GM12878 (cell line): ENCODE measurements at regions not wholly inside any gene's neighbourhood (a gene's known extent, or its start where the extent isn't known, plus 50 kb on each side); places are given as distances from the start of the nearest gene placed in this dataset.

Experiments
- ATAC-seq: fragments of 200-7000 bp; cut with Tn5 transposase; 3 replicates; pipeline ENCODE4 v1.9.1; 2020; ENCODE audit warnings: mild to moderate bottlenecking, moderate library complexity
- BruUV-seq: library from RNA; stranded (reverse); fragments of 400-500 nt; replicated peaks from 2 replicates; lab custom pipeline; 2021; lab: Mats Ljungman, UMichigan
- CTCF ChIA-PET: fragments of 300-600 bp; sonication (Branson Sonifier 250); formaldehyde crosslinking; extraction: SDS; loops from one replicate; lab custom pipeline; 2021; ENCODE audit warnings: inconsistent platforms; lab: Yijun Ruan, JAX
- POLR2A ChIA-PET: fragments of 350-600 bp; formaldehyde crosslinking; extraction: SDS; loops from one replicate; lab custom pipeline; 2021; ENCODE audit warnings: inconsistent platforms; lab: Charles Lee
- RAD21 ChIA-PET: fragments of 300-600 bp; sonication (Branson Sonifier 250); formaldehyde crosslinking; loops from one replicate; lab custom pipeline; 2023; ENCODE audit warnings: antibody characterized with exemption; ENCODE audit not compliant: unreplicated experiment; lab: Charles Lee
- SMC1A ChIA-PET: fragments of 300-600 bp; sonication (Branson Sonifier 250); formaldehyde crosslinking; loops from one replicate; lab custom pipeline; 2023; ENCODE audit not compliant: unreplicated experiment, uncharacterized antibody; lab: Charles Lee
- DNase-seq: peaks from one replicate; pipeline ENCODE4 v3.0.0-alpha.2; 2011; ENCODE audit warnings: low read depth, low spot score
- FAIRE-seq: peaks from 3 replicates; lab custom pipeline; 2011; peaks lifted over from hg19 to GRCh38; lab: Jason Lieb, UNC
- H2AFZ ChIP-seq: 2 replicates; pipeline ENCODE4 v1.6.0; 2011; ENCODE audit warnings: low read depth, low read length, control low read depth; ENCODE audit not compliant: control insufficient read depth
- H3K27ac ChIP-seq: 2 replicates; pipeline ENCODE4 v1.5.1; 2011; ENCODE audit warnings: control low read depth; ENCODE audit not compliant: control insufficient read depth, insufficient read depth
- H3K27me3 ChIP-seq, 2 experiments: replicated peaks in 1 of 2; 2 replicates each; pipeline versions ENCODE4 v1.6.0 to v1.6.1; 2011; ENCODE audit warnings: low read length in 1 of 2; ENCODE audit not compliant: control insufficient read depth in 2 of 2, insufficient read depth in 2 of 2
- H3K36me3 ChIP-seq, 2 experiments: 2 replicates each; pipeline ENCODE4 v1.5.1; 2011; ENCODE audit warnings: low read length in 1 of 2; ENCODE audit not compliant: control insufficient read depth in 2 of 2, insufficient read depth in 2 of 2
- H3K4me1 ChIP-seq: 2 replicates; pipeline ENCODE4 v1.6.1; 2011; ENCODE audit warnings: mild to moderate bottlenecking, low read length, moderate library complexity, mixed read lengths; ENCODE audit not compliant: control insufficient read depth, insufficient read depth
- H3K4me2 ChIP-seq: 2 replicates; pipeline ENCODE4 v1.6.0; 2011; ENCODE audit warnings: control low read depth; ENCODE audit not compliant: control insufficient read depth, insufficient read depth
- H3K4me3 ChIP-seq: fragments of 200-600 bp; sonication (generic); 2 replicates; pipeline ENCODE4 v1.5.1; 2016
- H3K79me2 ChIP-seq: 2 replicates; pipeline ENCODE4 v1.6.0; 2011; ENCODE audit warnings: low read length; ENCODE audit not compliant: control insufficient read depth, insufficient read depth
- H3K9ac ChIP-seq: 2 replicates; pipeline ENCODE4 v1.8.0; 2011; ENCODE audit warnings: low read length, control low read depth, mixed read lengths; ENCODE audit not compliant: control insufficient read depth, insufficient read depth
- H3K9me3 ChIP-seq: replicated peaks from 3 replicates; pipeline ENCODE4 v1.5.1; 2011; ENCODE audit warnings: mild to moderate bottlenecking, low read length; ENCODE audit not compliant: control insufficient read depth, insufficient read depth
- H4K20me1 ChIP-seq: 2 replicates; pipeline ENCODE4 v1.6.0; 2011; ENCODE audit not compliant: control insufficient read depth, insufficient read depth
- CEBPB ChIP-seq, 2 experiments: fragments of 150-350 bp in 1 of 2; IDR thresholded peaks; 2 replicates each; pipeline ENCODE4 v1.6.1; 2012 to 2014; ENCODE audit warnings: low read depth in 2 of 2, low read length in 2 of 2, borderline replicate concordance in 1 of 2, inconsistent platforms in 1 of 2
- CREM ChIP-seq: IDR thresholded peaks from 2 replicates; pipeline ENCODE4 v1.6.1; 2014; ENCODE audit warnings: antibody characterized with exemption, low read depth
- ESRRA ChIP-seq: IDR thresholded peaks from 2 replicates; pipeline ENCODE4 v1.6.1; 2012; ENCODE audit warnings: mild to moderate bottlenecking, low read length, improper control_type of control experiment
- ETV6 ChIP-seq, 2 experiments: fragments of 450-650 bp in 1 of 2; IDR thresholded peaks in 1 of 2; conservative IDR thresholded peaks in 1 of 2; 2 replicates each; pipeline ENCODE4 v1.6.1; 2014; ENCODE audit warnings: antibody characterized with exemption in 1 of 2, borderline replicate concordance in 1 of 2, low read depth in 1 of 2, mild to moderate bottlenecking in 1 of 2, moderate library complexity in 1 of 2
- GATAD2B ChIP-seq: fragments of 450-650 bp; conservative IDR thresholded peaks from 2 replicates; pipeline ENCODE4 v1.6.1; 2017; ENCODE audit warnings: low read depth, mild to moderate bottlenecking, moderate library complexity
- MEF2B ChIP-seq: fragments of 450-650 bp; IDR thresholded peaks from 2 replicates; pipeline ENCODE4 v1.6.1; 2018; ENCODE audit warnings: mild to moderate bottlenecking, moderate library complexity; ENCODE audit not compliant: partially characterized antibody, poor library complexity, severe bottlenecking
- MXI1 ChIP-seq: fragments of 150-350 bp; IDR thresholded peaks from 2 replicates; pipeline ENCODE4 v1.6.1; 2011; ENCODE audit warnings: low read depth, mild to moderate bottlenecking, inconsistent platforms, low read length, improper control_type of control experiment
- NRF1 ChIP-seq: conservative IDR thresholded peaks from 2 replicates; pipeline ENCODE4 v1.6.1; 2011; ENCODE audit warnings: mild to moderate bottlenecking, low read depth, low read length, improper control_type of control experiment
- SMAD1 ChIP-seq: fragments of 450-650 bp; IDR thresholded peaks from 2 replicates; pipeline ENCODE4 v1.6.1; 2018; ENCODE audit warnings: mild to moderate bottlenecking, low read depth; ENCODE audit not compliant: partially characterized antibody
- SMARCA5 ChIP-seq: fragments of 450-650 bp; IDR thresholded peaks from 2 replicates; pipeline ENCODE4 v1.6.1; 2017; ENCODE audit warnings: mild to moderate bottlenecking
- SUPT20H ChIP-seq: IDR thresholded peaks from 2 replicates; pipeline ENCODE4 v1.6.1; 2011; ENCODE audit warnings: low read depth, mild to moderate bottlenecking, low read length, moderate library complexity, borderline replicate concordance; ENCODE audit not compliant: control insufficient read depth
- WRNIP1 ChIP-seq: IDR thresholded peaks from 2 replicates; pipeline ENCODE4 v1.6.1; 2011; ENCODE audit warnings: low read depth, low read length, improper control_type of control experiment, borderline replicate concordance
- WGBS: methylation state at CpG from one replicate; pipeline ENCODE4 v1.1.6; 2016; ENCODE audit warnings: low lambda C conversion rate; ENCODE audit not compliant: insufficient replicate concordance, insufficient coverage; ENCODE audit errors: missing lambda C conversion rate; 5-methylcytosine and 5-hydroxymethylcytosine counted together
- in situ Hi-C: fragments of 300-500 bp; cut with MboI; formaldehyde crosslinking; loops from 9 replicates; pipeline ENCODE4 v1.14.3; 2018; ENCODE audit warnings: mixed read lengths
- intact Hi-C: fragments of 100-400 bp; cut with micrococcal nuclease; formaldehyde crosslinking; loops from one replicate; pipeline ENCODE4 v1.14.2; 2022; ENCODE audit not compliant: unreplicated experiment
- TF ChIP-seq, protein P1 (sequence below): fragments of 450-650 bp; IDR thresholded peaks from 2 replicates; pipeline ENCODE4 v1.6.1; 2017; ENCODE audit warnings: low read depth, mild to moderate bottlenecking, moderate library complexity
- TF ChIP-seq, protein P2 (sequence below): IDR thresholded peaks from 2 replicates; pipeline ENCODE4 v1.6.1; 2012; ENCODE audit warnings: low read depth, low read length, improper control_type of control experiment

DNA sequence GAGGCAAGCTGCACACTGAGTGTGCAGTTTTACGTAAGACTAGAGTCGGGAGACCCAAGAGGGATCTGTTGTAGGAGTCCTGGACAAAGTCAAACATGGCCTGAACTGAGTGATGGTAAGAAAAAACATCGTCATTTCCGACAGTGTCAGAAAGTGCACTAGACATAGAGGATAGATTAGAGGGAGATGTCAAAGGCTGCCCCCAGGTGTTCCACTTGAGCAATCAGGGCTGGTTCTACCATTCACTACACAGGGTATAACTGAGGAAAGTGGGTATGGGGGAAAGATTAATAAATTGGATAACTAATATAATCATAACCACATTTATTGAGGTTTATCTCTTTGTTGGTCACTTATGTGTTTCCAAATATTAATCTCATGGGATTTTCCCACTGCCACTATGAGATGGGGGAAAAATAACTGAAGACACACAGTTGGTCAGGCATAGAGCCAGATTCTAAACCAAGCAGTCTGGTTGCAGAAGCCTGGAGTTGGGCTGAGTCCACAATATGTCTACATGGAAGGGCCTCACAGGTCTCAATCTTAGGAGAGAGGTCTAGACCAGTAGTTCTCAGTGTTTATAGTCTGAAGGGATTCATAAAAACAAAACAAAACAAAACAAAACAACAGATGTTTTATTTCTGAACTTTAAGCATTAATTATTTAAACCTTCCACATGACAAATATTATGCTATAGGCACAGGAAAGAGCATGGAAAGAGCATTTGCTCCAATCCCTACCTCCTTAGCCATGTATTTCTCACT is 766.5 kb downstream of the NTRK3 start:
- TF ChIP-seq ETV6 (conservative IDR thresholded peaks at IDR 0.05 in 1 of 2, IDR thresholded peaks at IDR 0.05 in 1 of 2; ENCODE audit: borderline replicate concordance in 1 of 2, low read depth in 1 of 2), result no peak
- no peak for TF ChIP-seq WRNIP1
- TF ChIP-seq, protein P1, sequence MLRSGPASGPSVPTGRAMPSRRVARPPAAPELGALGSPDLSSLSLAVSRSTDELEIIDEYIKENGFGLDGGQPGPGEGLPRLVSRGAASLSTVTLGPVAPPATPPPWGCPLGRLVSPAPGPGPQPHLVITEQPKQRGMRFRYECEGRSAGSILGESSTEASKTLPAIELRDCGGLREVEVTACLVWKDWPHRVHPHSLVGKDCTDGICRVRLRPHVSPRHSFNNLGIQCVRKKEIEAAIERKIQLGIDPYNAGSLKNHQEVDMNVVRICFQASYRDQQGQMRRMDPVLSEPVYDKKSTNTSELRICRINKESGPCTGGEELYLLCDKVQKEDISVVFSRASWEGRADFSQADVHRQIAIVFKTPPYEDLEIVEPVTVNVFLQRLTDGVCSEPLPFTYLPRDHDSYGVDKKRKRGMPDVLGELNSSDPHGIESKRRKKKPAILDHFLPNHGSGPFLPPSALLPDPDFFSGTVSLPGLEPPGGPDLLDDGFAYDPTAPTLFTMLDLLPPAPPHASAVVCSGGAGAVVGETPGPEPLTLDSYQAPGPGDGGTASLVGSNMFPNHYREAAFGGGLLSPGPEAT, result no peak
- TF ChIP-seq SMARCA5, result no peak
- TF ChIP-seq NRF1, result no peak
- TF ChIP-seq CREM, result no peak
- no peak for TF ChIP-seq MXI1
- TF ChIP-seq, protein P2, sequence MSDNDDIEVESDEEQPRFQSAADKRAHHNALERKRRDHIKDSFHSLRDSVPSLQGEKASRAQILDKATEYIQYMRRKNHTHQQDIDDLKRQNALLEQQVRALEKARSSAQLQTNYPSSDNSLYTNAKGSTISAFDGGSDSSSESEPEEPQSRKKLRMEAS, result no peak
- no peak for TF ChIP-seq SUPT20H
- TF ChIP-seq MEF2B, result no peak
- no peak for TF ChIP-seq CEBPB (IDR thresholded peaks at IDR 0.05; ENCODE audit: borderline replicate concordance in 1 of 2, low read depth in 2 of 2, low read length in 2 of 2)
- TF ChIP-seq ESRRA, result no peak
- no peak for TF ChIP-seq GATAD2B
- no peak for TF ChIP-seq SMAD1
- H3K27ac ChIP-seq, result no peak overlapping the region
- 0% methylated on average over 4 of the region's 4 CpGs for whole genome bisulfite sequencing
- POLR2A ChIA-PET, result no interaction called here
- H2AFZ ChIP-seq, result no peak overlapping the region
- no peaks in the 10 kb centered on the region for H3K79me2 ChIP-seq
- ATAC-seq, result no peak
- H4K20me1 ChIP-seq, result no peaks in the 10 kb centered on the region
- H3K4me2 ChIP-seq, result no peak overlapping the region
- H3K9ac ChIP-seq, result no peak overlapping the region
- DNase-seq, result no peak
- intact Hi-C loops, result no loop called here
- no peak for FAIRE-seq
- RAD21 ChIA-PET, result no interaction called here
- CTCF ChIA-PET, result no interaction called here
- in situ Hi-C loops, result no loop called here
- BruUV-seq, result no TSS peak
- no peaks in the 10 kb centered on the region for H3K36me3 ChIP-seq
- H3K4me1 ChIP-seq, result no peaks in the 10 kb centered on the region
- H3K4me3 ChIP-seq, result no peak overlapping the region
- SMC1A ChIA-PET, result no interaction called here
- no peaks in the 10 kb centered on the region for H3K9me3 ChIP-seq
- H3K27me3 ChIP-seq, result no peaks in the 10 kb centered on the region
